CD4-positive, alpha-beta T cell treated with Interleukin-2 at 100 ng/mL for 4 hours (primary cell): ENCODE measurements at regions not wholly inside any gene's neighbourhood (a gene's known extent, or its start where the extent isn't known, plus 50 kb on each side); places are given as distances from the start of the nearest gene placed in this dataset.
"Not testable (repeated sequence)": the region's sequence is repeated elsewhere in the genome, so short reads cannot be mapped to it uniquely, and the experiment has no call there.

Experiments used
- DNase-seq: peaks from one replicate; pipeline ENCODE4 v3.0.0-alpha.2; 2020; ENCODE audit warnings: low spot score

- no peak for DNase-seq
Measured at GRCh38 chr3:117842086-117842485, 1132.5 kb downstream of the TUSC7 start.

GRCh38 chr3:117843356-117843755, 1133.8 kb downstream of the TUSC7 start:
- no peak for DNase-seq

- DNase-seq, result no peak
Measured at GRCh38 chr3:117844676-117845075, 1135.1 kb downstream of the TUSC7 start.

- no peak for DNase-seq
Measured at GRCh38 chr3:117846238-117846637, 1136.7 kb downstream of the TUSC7 start.

- DNase-seq, result no peak
Measured at GRCh38 chr3:117848606-117849005, 1139.0 kb downstream of the TUSC7 start.

- no peak for DNase-seq
Measured at GRCh38 chr3:117853923-117854668, 1144.5 kb downstream of the TUSC7 start.

- DNase-seq, result no peak
Measured at GRCh38 chr3:117856354-117856753, 1146.8 kb downstream of the TUSC7 start.

- DNase-seq, result no peak
Measured at GRCh38 chr3:117863146-117863545, 1153.6 kb downstream of the TUSC7 start.

GRCh38 chr3:117865338-117865737, 1155.8 kb downstream of the TUSC7 start:
- DNase-seq, result no peak

GRCh38 chr3:117868766-117869165, 1159.2 kb downstream of the TUSC7 start:
- no peak for DNase-seq

- no peak for DNase-seq
Measured at GRCh38 chr3:117871934-117872333, 1162.4 kb downstream of the TUSC7 start.

- not testable (repeated sequence) for DNase-seq
Measured at GRCh38 chr3:117872594-117873248, 1161.9 kb downstream of the IGSF11 start.

GRCh38 chr3:117873249-117873600, 1161.4 kb downstream of the IGSF11 start:
- no peak for DNase-seq

- no peak for DNase-seq
Measured at GRCh38 chr3:117874028-117874690, 1160.5 kb downstream of the IGSF11 start.

GRCh38 chr3:117874904-117875874, 1159.5 kb downstream of the IGSF11 start:
- DNase-seq, result no peak

GRCh38 chr3:117875887-117876286, 1158.8 kb downstream of the IGSF11 start:
- no peak for DNase-seq

- no peak for DNase-seq
Measured at GRCh38 chr3:117880638-117881037, 1154.0 kb downstream of the IGSF11 start.

GRCh38 chr3:117881210-117881609, 1153.4 kb downstream of the IGSF11 start:
- DNase-seq, result no peak

GRCh38 chr3:117885011-117885441, 1149.6 kb downstream of the IGSF11 start:
- no peak for DNase-seq

- DNase-seq, result no peak
Measured at GRCh38 chr3:117886147-117886546, 1148.5 kb downstream of the IGSF11 start.

GRCh38 chr3:117887031-117887430, 1147.6 kb downstream of the IGSF11 start:
- no peak for DNase-seq

GRCh38 chr3:117887901-117888300, 1146.7 kb downstream of the IGSF11 start:
- DNase-seq, result no peak
